Thoracic aorta (tissue), 2 donors: ENCODE measurements at regions not wholly inside any gene's neighbourhood (a gene's known extent, or its start where the extent isn't known, plus 50 kb on each side); places are given as distances from the start of the nearest gene placed in this dataset.

Source experiments
- ATAC-seq: fragments of 150-250 bp; one replicate; pipeline ENCODE4 v1.8.0; 2017; ENCODE audit warnings: low read depth; ENCODE audit not compliant: insufficient number of reproducible peaks, low FRiP score
- DNase-seq: peaks from one replicate; pipeline ENCODE4 v3.0.0-alpha.2; 2020; ENCODE audit warnings: low spot score
- H3K27ac ChIP-seq, 2 donors: fragments of 200-600 bp; sonication (generic); 1 replicate in 1 of 2; 2 replicates in 1 of 2; pipeline ENCODE4 v1.5.1; 2016; ENCODE audit warnings: mild to moderate bottlenecking in 2 of 2, moderate library complexity in 2 of 2
- H3K27me3 ChIP-seq: fragments of 200-600 bp; sonication (generic); replicated peaks from 2 replicates; pipeline ENCODE4 v1.6.0; 2016; ENCODE audit warnings: mild to moderate bottlenecking; ENCODE audit not compliant: insufficient read depth
- H3K36me3 ChIP-seq: fragments of 200-600 bp; sonication (generic); one replicate; pipeline ENCODE4 v1.5.1; 2016
- H3K4me1 ChIP-seq, 2 donors: fragments of 200-600 bp; sonication (generic); 1 replicate in 1 of 2; 2 replicates in 1 of 2; pipeline versions ENCODE4 v1.5.1 to v1.6.0; 2016; ENCODE audit warnings: low read depth in 2 of 2, mild to moderate bottlenecking in 1 of 2; ENCODE audit not compliant: control insufficient read depth in 1 of 2
- H3K4me3 ChIP-seq: fragments of 200-600 bp; sonication (generic); 2 replicates; pipeline ENCODE4 v1.5.1; 2016; ENCODE audit warnings: mild to moderate bottlenecking
- H3K9me3 ChIP-seq: fragments of 200-600 bp; sonication (generic); 2 replicates; pipeline ENCODE4 v1.5.1; 2016
- CTCF ChIP-seq: fragments of 200-600 bp; sonication (generic); IDR thresholded peaks from one replicate; pipeline ENCODE4 v1.5.1; 2019; ENCODE audit warnings: antibody characterized with exemption

GRCh38 chr9:135365013-135365768, 114.4 kb upstream of the PPP1R26 start:
- TF ChIP-seq CTCF: no peak
- no peaks in the 10 kb centered on the region for H3K27me3 ChIP-seq
- no peak overlapping the region for H3K4me3 ChIP-seq
- no peaks in the 10 kb centered on the region for H3K9me3 ChIP-seq
- DNase-seq (no peak), ATAC-seq (no peak)
- no peaks in the 10 kb centered on the region for H3K36me3 ChIP-seq
- no peaks in the 10 kb centered on the region for H3K4me1 ChIP-seq
- H3K27ac ChIP-seq: no peak overlapping the region

- TF ChIP-seq CTCF: no peak
- no peaks in the 10 kb centered on the region for H3K27me3 ChIP-seq
- DNase-seq (no peak), ATAC-seq (no peak)
- no peaks in the 10 kb centered on the region for H3K36me3 ChIP-seq
- H3K4me3 ChIP-seq: no peak overlapping the region
- no peaks in the 10 kb centered on the region for H3K9me3 ChIP-seq
- no peaks in the 10 kb centered on the region for H3K4me1 ChIP-seq
- no peak overlapping the region for H3K27ac ChIP-seq
Observed at GRCh38 chr9:135366104-135366503, 113.5 kb upstream of the PPP1R26 start.

- Histone ChIP-seq H3K9me3 (no peaks in the 10 kb centered on the region), H3K4me1 (no peaks in the 10 kb centered on the region), H3K27me3 (no peaks in the 10 kb centered on the region), H3K36me3 (no peaks in the 10 kb centered on the region), H3K4me3 (no peak overlapping the region), H3K27ac (no peak overlapping the region)
- no peak for DNase-seq
- no peak for ATAC-seq
- TF ChIP-seq CTCF: no peak
Observed at GRCh38 chr9:135369412-135369990, 110.1 kb upstream of the PPP1R26 start.

GRCh38 chr9:135370411-135371375, 108.9 kb upstream of the PPP1R26 start:
- Histone ChIP-seq H3K27me3 (no peaks in the 10 kb centered on the region), H3K9me3 (no peaks in the 10 kb centered on the region), H3K4me1 (no peaks in the 10 kb centered on the region), H3K4me3 (no peak overlapping the region), H3K36me3 (no peaks in the 10 kb centered on the region), H3K27ac (no peak overlapping the region)
- DNase-seq (no peak), ATAC-seq (no peak)
- no peak for TF ChIP-seq CTCF

- Histone ChIP-seq H3K9me3 (no peaks in the 10 kb centered on the region), H3K4me3 (no peak overlapping the region), H3K27ac (no peak overlapping the region), H3K4me1 (no peaks in the 10 kb centered on the region), H3K36me3 (no peaks in the 10 kb centered on the region), H3K27me3 (no peaks in the 10 kb centered on the region)
- ATAC-seq (no peak), DNase-seq (no peak)
- TF ChIP-seq CTCF: no peak
Observed at GRCh38 chr9:135371535-135371934, 108.0 kb upstream of the PPP1R26 start.
